Psoas muscle (tissue), 7 donors: ENCODE measurements at regions not wholly inside any gene's neighbourhood (a gene's known extent, or its start where the extent isn't known, plus 50 kb on each side); places are given as distances from the start of the nearest gene placed in this dataset.
"Not testable (repeated sequence)": the region's sequence is repeated elsewhere in the genome, so short reads cannot be mapped to it uniquely, and the experiment has no call there.

ENCODE experiments used
- ATAC-seq, 4 donors: fragments of 200-7000 bp; cut with Tn5 transposase; one replicate each; pipeline ENCODE4 v1.9.1; 2020; ENCODE audit warnings: moderate library complexity in 3 of 4, mild to moderate bottlenecking in 2 of 4
- DNase-seq, 2 donors: peaks; one replicate each; pipeline ENCODE4 v3.0.0-alpha.2; 2020
- H3K27ac ChIP-seq: fragments of 200-600 bp; one replicate; pipeline ENCODE4 v1.8.0; 2022
- H3K27me3 ChIP-seq, 3 donors: fragments of 200-600 bp in 1 of 3; one replicate each; pipeline versions ENCODE4 v1.6.1 to v1.8.0; 2013 to 2022; ENCODE audit warnings: low read length in 2 of 3, mild to moderate bottlenecking in 2 of 3, moderate library complexity in 1 of 3; ENCODE audit not compliant: insufficient read depth in 3 of 3
- H3K36me3 ChIP-seq, 2 donors: fragments of 200-600 bp in 1 of 2; one replicate each; pipeline versions ENCODE4 v1.6.1 to v1.8.0; 2013 to 2022; ENCODE audit warnings: low read depth in 1 of 2, mild to moderate bottlenecking in 1 of 2, moderate library complexity in 1 of 2; ENCODE audit not compliant: insufficient read depth in 1 of 2
- H3K4me1 ChIP-seq: fragments of 200-600 bp; one replicate; pipeline ENCODE4 v1.8.0; 2022
- H3K4me3 ChIP-seq: fragments of 200-600 bp; one replicate; pipeline ENCODE4 v1.8.0; 2022; ENCODE audit warnings: mild to moderate bottlenecking
- H3K9me3 ChIP-seq: fragments of 200-600 bp; one replicate; pipeline ENCODE4 v1.8.0; 2022
- WGBS, 3 donors: extraction: QIAGEN DNeasy Blood & Tissue Kit; methylation state at CpG; one replicate each; pipeline versions ENCODE4 v1.1.6 to v1.1.7; 2013; 5-methylcytosine and 5-hydroxymethylcytosine counted together
- intact Hi-C, 2 donors: fragments of 100-400 bp; cut with DNase I; formaldehyde crosslinking; loops; one replicate each; pipeline versions ENCODE4 v1.11.0 to v1.14.2; 2022
- TF ChIP-seq, protein P1 (sequence below): fragments of 200-600 bp; IDR thresholded peaks from one replicate; pipeline ENCODE4 v1.8.0; 2022; ENCODE audit warnings: antibody characterized with exemption
- donor health status: healthy with polysubstance abuse.
- donor health status: DM: no; HTN: no; CAD: no; lungs with moderate emphysema.
- donor health status: Bipolar disorder and iron deficiency.
- donor health status: healthy.
- donor health status: DM: yes; HTN: yes; CAD: no.
- donor health status: DM: no; HTN: no; CAD: no.
- donor health status: DM: yes; HTN: yes; CAD: no.

DNA sequence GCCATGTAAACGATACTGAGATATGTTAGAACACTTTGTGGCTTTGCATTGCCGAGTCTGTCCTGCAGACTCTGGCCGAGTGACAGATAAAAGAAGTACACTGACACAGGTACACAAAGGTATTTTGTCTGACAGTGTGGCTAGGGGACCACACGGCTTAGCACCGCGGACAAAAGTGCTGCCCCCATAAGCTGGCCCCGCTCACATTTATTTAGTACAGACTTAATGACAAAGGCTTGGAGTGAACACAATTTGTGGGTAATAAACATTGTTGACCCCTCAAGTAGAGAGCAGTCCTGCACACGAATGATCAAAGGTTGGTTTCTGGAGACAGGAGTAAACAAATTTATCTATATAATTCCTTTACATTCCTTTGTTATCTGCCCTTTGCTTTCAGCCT lies 976.8 kb downstream of the TRAM1L1 start:
- DNase-seq, result no peak
- ATAC-seq, result no peak
- no peaks in the 10 kb centered on the region for H3K4me1 ChIP-seq
- no peaks in the 10 kb centered on the region for H3K9me3 ChIP-seq
- H3K36me3 ChIP-seq, result no peaks in the 10 kb centered on the region
- 86 to 88% (median 87%) methylated on average over 8 of the region's 8 CpGs for WGBS, 3 donors
- H3K27me3 ChIP-seq, result no peaks in the 10 kb centered on the region
- intact Hi-C loops, result no loop called here
- no peak overlapping the region for H3K4me3 ChIP-seq
- no peak overlapping the region for H3K27ac ChIP-seq
- TF ChIP-seq, protein P1, sequence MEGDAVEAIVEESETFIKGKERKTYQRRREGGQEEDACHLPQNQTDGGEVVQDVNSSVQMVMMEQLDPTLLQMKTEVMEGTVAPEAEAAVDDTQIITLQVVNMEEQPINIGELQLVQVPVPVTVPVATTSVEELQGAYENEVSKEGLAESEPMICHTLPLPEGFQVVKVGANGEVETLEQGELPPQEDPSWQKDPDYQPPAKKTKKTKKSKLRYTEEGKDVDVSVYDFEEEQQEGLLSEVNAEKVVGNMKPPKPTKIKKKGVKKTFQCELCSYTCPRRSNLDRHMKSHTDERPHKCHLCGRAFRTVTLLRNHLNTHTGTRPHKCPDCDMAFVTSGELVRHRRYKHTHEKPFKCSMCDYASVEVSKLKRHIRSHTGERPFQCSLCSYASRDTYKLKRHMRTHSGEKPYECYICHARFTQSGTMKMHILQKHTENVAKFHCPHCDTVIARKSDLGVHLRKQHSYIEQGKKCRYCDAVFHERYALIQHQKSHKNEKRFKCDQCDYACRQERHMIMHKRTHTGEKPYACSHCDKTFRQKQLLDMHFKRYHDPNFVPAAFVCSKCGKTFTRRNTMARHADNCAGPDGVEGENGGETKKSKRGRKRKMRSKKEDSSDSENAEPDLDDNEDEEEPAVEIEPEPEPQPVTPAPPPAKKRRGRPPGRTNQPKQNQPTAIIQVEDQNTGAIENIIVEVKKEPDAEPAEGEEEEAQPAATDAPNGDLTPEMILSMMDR, result no peak

DNA sequence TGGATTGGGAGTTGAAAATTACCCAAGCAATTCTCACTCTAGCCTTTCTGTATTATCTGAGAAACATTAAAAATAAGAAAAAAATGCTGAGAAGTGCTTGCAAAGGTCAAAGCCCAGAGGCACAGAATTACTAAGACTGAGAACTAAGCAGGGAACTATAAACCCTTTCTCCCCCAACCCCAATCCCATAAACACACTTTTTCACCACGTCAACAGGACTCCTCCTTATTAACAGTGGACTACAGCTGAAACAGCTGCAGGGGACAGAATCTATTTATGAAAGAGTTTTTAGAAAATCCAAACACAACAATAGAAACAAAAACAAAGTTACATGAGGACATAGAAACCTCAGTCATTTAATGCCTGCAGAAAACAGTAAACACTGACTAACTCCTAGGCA lies 984.1 kb downstream of the TRAM1L1 start:
- no peaks in the 10 kb centered on the region for H3K9me3 ChIP-seq
- intact Hi-C loops, result no loop called here
- H3K27ac ChIP-seq, result no peak overlapping the region
- DNase-seq (no peak), ATAC-seq (no peak)
- H3K4me3 ChIP-seq, result no peak overlapping the region
- H3K27me3 ChIP-seq, result no peaks in the 10 kb centered on the region
- no peaks in the 10 kb centered on the region for H3K36me3 ChIP-seq
- no peaks in the 10 kb centered on the region for H3K4me1 ChIP-seq
- TF ChIP-seq, protein P1, result no peak
- 18 to 42% (median 34%) methylated on average over 1 of the region's 1 CpG for WGBS, 3 donors

DNA sequence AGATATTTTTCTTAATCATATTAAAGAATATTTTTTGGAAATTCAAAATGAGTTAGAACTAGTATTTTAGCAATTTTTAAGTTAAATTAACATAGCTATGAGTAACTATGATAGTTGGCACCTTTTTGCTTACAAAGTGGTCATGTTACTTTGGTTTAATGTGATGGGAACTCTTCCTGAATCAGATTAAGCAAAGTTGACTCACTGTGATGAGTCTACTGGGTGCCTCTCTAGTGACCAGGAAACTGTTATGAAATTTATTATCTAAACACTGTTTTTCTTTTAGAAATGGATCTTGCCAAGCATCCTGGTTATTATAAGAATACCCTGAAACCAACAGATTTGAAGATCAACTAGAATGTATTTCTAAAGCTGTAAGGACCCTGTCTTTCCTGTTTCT lies 985.8 kb downstream of the TRAM1L1 start:
- Histone ChIP-seq H3K27me3 (no peaks in the 10 kb centered on the region), H3K36me3 (no peaks in the 10 kb centered on the region), H3K27ac (no peak overlapping the region), H3K9me3 (no peaks in the 10 kb centered on the region), H3K4me3 (no peak overlapping the region), H3K4me1 (no peaks in the 10 kb centered on the region)
- intact Hi-C loops, result no loop called here
- ATAC-seq, result no peak
- TF ChIP-seq, protein P1, result no peak
- no peak for DNase-seq

DNA sequence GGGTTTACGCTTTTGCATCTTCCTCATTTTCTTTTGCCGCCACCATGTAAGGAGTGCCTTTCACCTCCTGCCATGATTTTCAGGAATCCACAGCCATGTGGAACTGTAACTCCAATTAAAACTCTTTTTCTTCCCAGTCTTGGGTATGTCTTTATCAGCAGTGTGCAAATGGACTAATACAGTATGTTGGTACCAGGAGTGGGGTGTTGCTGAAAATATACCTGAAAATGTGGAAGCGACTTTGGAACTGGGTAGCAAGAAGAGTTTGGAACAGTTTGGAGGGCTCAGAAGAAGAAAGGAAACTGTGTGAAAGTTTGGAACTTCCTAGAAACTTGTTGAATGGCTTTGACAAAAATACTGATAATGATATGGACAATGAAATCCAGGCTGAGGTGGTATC lies 983.9 kb upstream of the NDST4 start:
- H3K9me3 ChIP-seq, intact Hi-C loops, H3K36me3 ChIP-seq, ATAC-seq, H3K27ac ChIP-seq, H3K27me3 ChIP-seq, H3K4me1 ChIP-seq, H3K4me3 ChIP-seq, DNase-seq: not testable (repeated sequence)
- 90 to 95% (median 94%) methylated on average over 3 of the region's 3 CpGs for WGBS, 3 donors

DNA sequence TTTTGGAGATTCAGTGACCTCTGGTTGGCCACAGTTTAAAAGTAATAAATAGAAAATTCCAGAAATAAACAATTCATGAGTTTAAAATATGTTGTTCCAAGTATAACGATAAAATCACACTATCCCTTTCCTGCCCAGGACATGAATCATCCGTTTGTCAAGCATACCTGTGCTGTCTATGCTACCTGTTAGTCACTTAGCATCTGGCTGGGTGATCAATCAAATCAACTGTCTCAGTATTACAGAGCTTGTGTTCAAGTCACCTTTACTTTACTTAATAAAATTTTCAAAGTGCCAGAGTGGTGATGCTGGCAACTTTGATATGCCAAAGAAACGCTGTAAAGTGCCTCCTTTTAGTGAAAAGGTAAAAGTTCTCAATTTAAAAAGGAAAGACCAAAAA lies 979.5 kb upstream of the NDST4 start:
- Histone ChIP-seq H3K36me3 (no peaks in the 10 kb centered on the region), H3K4me1 (no peaks in the 10 kb centered on the region), H3K27ac (no peak overlapping the region), H3K4me3 (no peak overlapping the region), H3K27me3 (no peaks in the 10 kb centered on the region), H3K9me3 (no peaks in the 10 kb centered on the region)
- TF ChIP-seq, protein P1, result no peak
- DNase-seq (no peak), ATAC-seq (no peak)
- intact Hi-C loops, result no loop called here
- WGBS, 3 donors, result 68 to 73% (median 73%) methylated on average over 3 of the region's 3 CpGs
